Fibroblast of pulmonary artery (primary cell): ENCODE measurements at regions not wholly inside any gene's neighbourhood (a gene's known extent, or its start where the extent isn't known, plus 50 kb on each side); places are given as distances from the start of the nearest gene placed in this dataset.

Experiments
- DNase-seq: peaks from one replicate; pipeline ENCODE4 v3.0.0-alpha.2; 2010; ENCODE audit warnings: low read depth
- H3K4me3 ChIP-seq: replicated peaks from 2 replicates; pipeline ENCODE4 v1.5.1; 2011; ENCODE audit warnings: low read depth, mild to moderate bottlenecking, control low read depth, low read length, moderate library complexity
- TF ChIP-seq, protein P1 (sequence below): IDR thresholded peaks from 2 replicates; pipeline ENCODE4 v1.5.1; 2011; ENCODE audit warnings: mild to moderate bottlenecking, control low read depth, low read length, inconsistent platforms; ENCODE audit errors: missing control alignments

DNA sequence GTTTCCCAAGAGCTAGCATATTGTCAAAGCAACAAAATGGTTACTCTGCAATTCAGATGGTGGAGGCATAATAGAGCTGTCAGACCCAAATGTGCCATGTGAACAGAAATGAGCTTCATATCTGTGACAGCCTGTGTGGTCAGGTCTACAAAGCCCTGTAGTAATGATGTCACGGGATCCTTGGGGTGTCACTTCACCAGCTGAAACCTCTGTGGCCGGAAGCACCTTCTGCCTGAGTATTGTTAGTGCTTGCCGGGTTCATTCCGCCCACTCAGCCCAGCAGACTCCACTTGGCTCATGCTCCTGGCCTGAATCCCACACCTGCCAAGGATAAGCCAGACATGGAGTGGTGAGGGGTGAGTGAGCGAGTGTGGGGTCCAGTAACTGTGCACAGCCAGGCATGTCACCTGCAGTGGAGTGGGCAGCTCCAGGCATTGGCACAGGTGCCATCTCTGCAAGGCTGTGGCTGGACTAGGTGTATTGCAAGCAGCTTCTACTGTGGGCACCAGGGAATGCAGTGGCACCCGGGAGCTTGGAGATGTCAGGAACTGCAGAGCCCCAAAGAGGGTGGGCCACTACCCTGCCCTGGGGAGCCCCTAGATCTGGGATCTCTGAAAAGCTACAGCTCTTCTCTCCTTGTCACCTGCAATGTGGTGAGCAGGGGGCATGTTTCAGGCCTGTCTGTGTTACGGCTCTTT lies 341.9 kb upstream of the CHRM2 start:
- TF ChIP-seq, protein P1, sequence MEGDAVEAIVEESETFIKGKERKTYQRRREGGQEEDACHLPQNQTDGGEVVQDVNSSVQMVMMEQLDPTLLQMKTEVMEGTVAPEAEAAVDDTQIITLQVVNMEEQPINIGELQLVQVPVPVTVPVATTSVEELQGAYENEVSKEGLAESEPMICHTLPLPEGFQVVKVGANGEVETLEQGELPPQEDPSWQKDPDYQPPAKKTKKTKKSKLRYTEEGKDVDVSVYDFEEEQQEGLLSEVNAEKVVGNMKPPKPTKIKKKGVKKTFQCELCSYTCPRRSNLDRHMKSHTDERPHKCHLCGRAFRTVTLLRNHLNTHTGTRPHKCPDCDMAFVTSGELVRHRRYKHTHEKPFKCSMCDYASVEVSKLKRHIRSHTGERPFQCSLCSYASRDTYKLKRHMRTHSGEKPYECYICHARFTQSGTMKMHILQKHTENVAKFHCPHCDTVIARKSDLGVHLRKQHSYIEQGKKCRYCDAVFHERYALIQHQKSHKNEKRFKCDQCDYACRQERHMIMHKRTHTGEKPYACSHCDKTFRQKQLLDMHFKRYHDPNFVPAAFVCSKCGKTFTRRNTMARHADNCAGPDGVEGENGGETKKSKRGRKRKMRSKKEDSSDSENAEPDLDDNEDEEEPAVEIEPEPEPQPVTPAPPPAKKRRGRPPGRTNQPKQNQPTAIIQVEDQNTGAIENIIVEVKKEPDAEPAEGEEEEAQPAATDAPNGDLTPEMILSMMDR: no peak
- H3K4me3 ChIP-seq: no peak overlapping the region
- no peak for DNase-seq

DNA sequence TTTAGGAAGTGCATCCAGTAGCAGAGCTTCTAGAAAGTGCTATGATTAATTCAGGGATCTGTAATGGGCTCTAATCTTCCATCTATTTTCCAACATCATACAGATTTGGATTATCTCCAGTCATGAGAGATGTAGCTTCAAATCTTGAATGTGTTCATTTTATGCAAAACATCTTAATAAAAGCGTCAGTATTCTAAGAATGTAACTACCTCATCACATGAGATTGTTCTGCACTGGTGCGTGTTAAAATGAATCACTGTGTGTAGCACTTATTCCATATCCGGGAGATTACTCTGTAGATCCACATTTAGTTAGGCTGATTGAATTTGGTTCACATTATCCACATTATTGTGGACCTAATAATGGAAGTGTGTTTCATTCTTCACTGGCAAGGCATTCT lies 344.9 kb upstream of the CHRM2 start:
- TF ChIP-seq, protein P1: no peak
- H3K4me3 ChIP-seq: no peak overlapping the region
- peak; percentile 1 for DNase-seq

DNA sequence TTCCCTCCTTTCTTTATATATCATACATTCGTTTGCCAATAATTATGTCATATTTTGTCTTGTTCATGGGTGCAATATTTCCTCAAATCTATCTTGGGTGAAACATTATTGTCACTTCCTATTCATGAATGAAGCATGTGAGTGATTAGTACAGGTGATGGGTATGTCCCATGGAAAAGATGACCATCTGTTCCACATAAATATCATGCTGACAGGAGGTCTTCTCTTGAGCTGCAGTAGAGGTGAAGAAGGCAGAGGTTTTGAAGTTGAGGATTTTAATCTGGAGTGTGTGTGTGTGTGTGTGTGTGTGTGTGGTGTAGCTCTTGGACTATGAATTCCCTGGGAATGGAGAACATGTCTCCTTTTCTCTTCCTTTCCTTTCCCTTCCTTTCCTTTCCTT lies 350.5 kb upstream of the CHRM2 start:
- no peak for DNase-seq
- TF ChIP-seq, protein P1: no peak
- H3K4me3 ChIP-seq: no peak overlapping the region

DNA sequence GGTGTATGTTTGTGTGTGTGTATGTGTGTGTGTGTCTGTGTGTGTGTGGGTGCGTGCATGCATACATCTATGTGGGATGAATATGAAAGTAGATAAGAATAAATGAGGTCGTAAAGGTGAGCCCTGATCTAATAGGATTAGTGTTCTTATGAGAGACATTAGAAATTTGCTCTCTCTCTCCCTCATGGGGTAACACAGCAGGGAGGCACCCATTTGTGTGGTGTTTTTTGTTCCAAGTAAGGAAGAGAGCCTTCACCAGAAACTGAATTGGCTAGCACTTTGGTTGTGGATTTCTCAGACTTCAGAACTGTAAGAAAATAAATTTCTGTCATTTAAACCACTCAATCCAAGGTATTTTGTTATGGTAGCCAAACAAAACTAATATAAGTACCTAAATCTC lies 353.7 kb upstream of the CHRM2 start:
- no peak overlapping the region for H3K4me3 ChIP-seq
- TF ChIP-seq, protein P1: no peak
- DNase-seq: no peak

DNA sequence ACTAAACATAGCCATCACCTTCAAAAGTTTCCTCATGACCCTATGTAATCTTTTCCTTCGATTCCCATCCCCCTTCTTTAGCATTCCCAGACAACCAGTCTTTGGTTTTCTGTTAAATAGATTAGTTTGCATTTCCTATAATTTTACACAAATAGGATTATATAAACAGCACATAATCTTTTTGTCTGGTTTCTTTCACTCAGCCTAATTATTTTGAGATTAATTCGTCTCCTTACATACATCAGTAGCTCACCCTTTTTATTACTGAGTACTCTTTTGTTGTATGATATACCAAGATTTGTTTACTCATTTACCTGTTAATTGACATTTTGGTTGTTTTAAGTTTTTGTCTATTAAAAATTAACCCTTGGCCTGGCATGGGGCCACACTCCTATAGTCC lies 354.7 kb upstream of the CHRM2 start:
- TF ChIP-seq, protein P1: no peak
- no peak for DNase-seq
- no peak overlapping the region for H3K4me3 ChIP-seq

DNA sequence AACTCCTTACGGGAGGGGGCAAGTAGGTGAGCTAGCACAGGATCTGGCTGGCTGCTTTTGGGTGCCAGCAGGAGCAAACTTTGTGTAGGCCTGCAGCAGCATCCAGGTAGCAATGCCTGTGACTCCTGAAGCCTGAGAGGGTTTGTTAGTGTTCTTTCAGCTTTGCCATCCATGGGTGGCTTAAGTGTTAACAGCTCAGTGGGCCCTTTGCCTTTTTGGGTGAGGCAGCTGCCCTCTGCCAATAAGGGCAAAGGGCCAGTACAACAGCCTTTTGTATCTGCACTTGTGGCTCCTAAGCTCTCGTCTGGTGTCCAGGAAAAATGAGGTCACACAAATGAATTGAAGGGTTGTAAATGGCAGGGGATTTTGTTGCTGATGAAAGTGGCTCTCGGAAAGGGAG lies 359.0 kb upstream of the CHRM2 start:
- TF ChIP-seq, protein P1: no peak
- no peak overlapping the region for H3K4me3 ChIP-seq
- no peak for DNase-seq

DNA sequence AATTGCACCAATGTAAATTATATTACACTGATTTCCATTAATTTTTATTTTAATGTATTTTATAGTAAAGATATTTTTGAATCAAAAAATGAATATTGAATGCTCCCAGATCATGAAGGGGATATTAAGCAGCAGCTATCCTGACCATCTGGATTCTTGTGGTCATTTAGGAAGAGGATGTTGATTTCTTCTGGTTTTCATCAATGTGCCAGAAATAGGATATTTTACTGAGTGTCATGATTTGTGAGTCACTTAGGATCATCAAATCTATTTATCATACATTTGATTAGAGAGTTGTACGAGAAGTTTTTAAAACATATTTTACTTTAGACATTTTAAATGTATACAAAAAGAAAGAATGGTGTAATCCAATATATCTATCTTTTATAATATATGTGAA lies 366.3 kb upstream of the CHRM2 start:
- TF ChIP-seq, protein P1: no peak

More for the DNA sequence above, 366.3 kb upstream of the CHRM2 start:
- no peak for DNase-seq
- H3K4me3 ChIP-seq: no peak overlapping the region
